ENCODE measurements at regions not wholly inside any gene's neighbourhood (a gene's known extent, or its start where the extent isn't known, plus 50 kb on each side); places are given as distances from the start of the nearest gene placed in this dataset.

GRCh38 chr20:4509825-4510522 is 176.3 kb upstream of the PRNP start:
- Histone ChIP-seq H3K4me2 (ENCODE audit: low read length) (no peak overlapping the region), H3K9me2 (ENCODE audit: insufficient read depth, low read length) (no peaks in the 10 kb centered on the region), H3K9ac (ENCODE audit: low read length) (no peak overlapping the region), H3K27me3 (ENCODE audit: insufficient read depth, low read depth, low read length) (no peaks in the 10 kb centered on the region), H3K79me2 (replicated peaks; ENCODE audit: insufficient read depth, low read length) (no peaks in the 10 kb centered on the region), H3K9me3 (ENCODE audit: low read length) (no peaks in the 10 kb centered on the region), H4K20me1 (ENCODE audit: insufficient read depth) (no peaks in the 10 kb centered on the region), H3K4me3 (ENCODE audit: low read length) (no peak overlapping the region), H2AFZ (ENCODE audit: low read depth, low read length) (no peak overlapping the region), H3K36me3 (ENCODE audit: insufficient read depth, low read length) (no peaks in the 10 kb centered on the region), H3K27ac (ENCODE audit: low read length) (no peak overlapping the region), H3F3A (ENCODE audit: insufficient read depth, low read length, poor library complexity, severe bottlenecking) (no peaks in the 10 kb centered on the region)
- no peak for TF ChIP-seq EP300 (conservative IDR thresholded peaks at IDR 0.05; ENCODE audit: poor library complexity, severe bottlenecking)
- TF ChIP-seq CTCF (IDR thresholded peaks at IDR 0.05; ENCODE audit: poor library complexity, severe bottlenecking): no peak
- TF ChIP-seq POLR2AphosphoS5 (IDR thresholded peaks at IDR 0.05): no peak
- no peak for TF ChIP-seq MXI1 (conservative IDR thresholded peaks at IDR 0.05; ENCODE audit: poor library complexity, severe bottlenecking)
- TF ChIP-seq, protein P1, sequence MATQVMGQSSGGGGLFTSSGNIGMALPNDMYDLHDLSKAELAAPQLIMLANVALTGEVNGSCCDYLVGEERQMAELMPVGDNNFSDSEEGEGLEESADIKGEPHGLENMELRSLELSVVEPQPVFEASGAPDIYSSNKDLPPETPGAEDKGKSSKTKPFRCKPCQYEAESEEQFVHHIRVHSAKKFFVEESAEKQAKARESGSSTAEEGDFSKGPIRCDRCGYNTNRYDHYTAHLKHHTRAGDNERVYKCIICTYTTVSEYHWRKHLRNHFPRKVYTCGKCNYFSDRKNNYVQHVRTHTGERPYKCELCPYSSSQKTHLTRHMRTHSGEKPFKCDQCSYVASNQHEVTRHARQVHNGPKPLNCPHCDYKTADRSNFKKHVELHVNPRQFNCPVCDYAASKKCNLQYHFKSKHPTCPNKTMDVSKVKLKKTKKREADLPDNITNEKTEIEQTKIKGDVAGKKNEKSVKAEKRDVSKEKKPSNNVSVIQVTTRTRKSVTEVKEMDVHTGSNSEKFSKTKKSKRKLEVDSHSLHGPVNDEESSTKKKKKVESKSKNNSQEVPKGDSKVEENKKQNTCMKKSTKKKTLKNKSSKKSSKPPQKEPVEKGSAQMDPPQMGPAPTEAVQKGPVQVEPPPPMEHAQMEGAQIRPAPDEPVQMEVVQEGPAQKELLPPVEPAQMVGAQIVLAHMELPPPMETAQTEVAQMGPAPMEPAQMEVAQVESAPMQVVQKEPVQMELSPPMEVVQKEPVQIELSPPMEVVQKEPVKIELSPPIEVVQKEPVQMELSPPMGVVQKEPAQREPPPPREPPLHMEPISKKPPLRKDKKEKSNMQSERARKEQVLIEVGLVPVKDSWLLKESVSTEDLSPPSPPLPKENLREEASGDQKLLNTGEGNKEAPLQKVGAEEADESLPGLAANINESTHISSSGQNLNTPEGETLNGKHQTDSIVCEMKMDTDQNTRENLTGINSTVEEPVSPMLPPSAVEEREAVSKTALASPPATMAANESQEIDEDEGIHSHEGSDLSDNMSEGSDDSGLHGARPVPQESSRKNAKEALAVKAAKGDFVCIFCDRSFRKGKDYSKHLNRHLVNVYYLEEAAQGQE (IDR thresholded peaks at IDR 0.05; ENCODE audit: borderline replicate concordance): no peak
- TF ChIP-seq SMC3 (conservative IDR thresholded peaks at IDR 0.05; ENCODE audit: poor library complexity): no peak
- TF ChIP-seq RAD21 (conservative IDR thresholded peaks at IDR 0.05): no peak
- TF ChIP-seq TAF1 (IDR thresholded peaks at IDR 0.05; ENCODE audit: low read depth): no peak
- no peak for TF ChIP-seq EZH2 (IDR thresholded peaks at IDR 0.05; ENCODE audit: borderline replicate concordance, insufficient read depth, low read length, poor library complexity, severe bottlenecking)

DNA sequence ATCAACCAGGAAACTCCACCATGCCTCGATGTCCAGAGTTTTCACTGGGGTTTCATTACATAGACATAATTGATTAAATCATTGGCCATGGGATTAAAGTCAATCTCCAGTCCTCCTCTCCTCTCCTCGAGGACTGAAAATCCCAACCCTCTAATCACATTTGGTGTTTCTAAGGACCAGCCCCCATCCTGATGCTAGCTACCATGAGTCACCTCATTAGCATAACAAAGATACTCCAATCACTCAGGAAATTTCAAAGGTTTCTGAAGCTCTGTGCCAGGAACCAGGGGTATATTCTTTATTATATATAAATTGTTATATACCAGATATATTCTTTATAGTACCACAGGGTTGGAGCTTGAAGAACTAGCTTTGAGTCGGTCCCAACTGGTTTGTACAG is 177.5 kb upstream of the PRNP start:
- no peaks in the 10 kb centered on the region for H3K79me2 ChIP-seq (replicated peaks; ENCODE audit: insufficient read depth, low read length)
- TF ChIP-seq EZH2 (IDR thresholded peaks at IDR 0.05; ENCODE audit: borderline replicate concordance, insufficient read depth, low read length, poor library complexity, severe bottlenecking): no peak
- H3K36me3 ChIP-seq (ENCODE audit: insufficient read depth, low read length): no peaks in the 10 kb centered on the region
- no peaks in the 10 kb centered on the region for H3K9me2 ChIP-seq (ENCODE audit: insufficient read depth, low read length)
- H3K4me3 ChIP-seq (ENCODE audit: low read length): no peak overlapping the region
- H3K4me2 ChIP-seq (ENCODE audit: low read length): no peak overlapping the region
- H2AFZ ChIP-seq (ENCODE audit: low read depth, low read length): no peak overlapping the region
- no peaks in the 10 kb centered on the region for H3F3A ChIP-seq (ENCODE audit: insufficient read depth, low read length, poor library complexity, severe bottlenecking)
- no peaks in the 10 kb centered on the region for H4K20me1 ChIP-seq (ENCODE audit: insufficient read depth)
- H3K27ac ChIP-seq (ENCODE audit: low read length): no peak overlapping the region
- no peak overlapping the region for H3K9ac ChIP-seq (ENCODE audit: low read length)
- H3K27me3 ChIP-seq (ENCODE audit: insufficient read depth, low read depth, low read length): no peaks in the 10 kb centered on the region
- H3K9me3 ChIP-seq (ENCODE audit: low read length): no peaks in the 10 kb centered on the region
